Karpas-422 (cell line): ENCODE measurements at regions not wholly inside any gene's neighbourhood (a gene's known extent, or its start where the extent isn't known, plus 50 kb on each side); places are given as distances from the start of the nearest gene placed in this dataset.

Experiments
- DNase-seq: peaks from one replicate; pipeline ENCODE4 v3.0.0-alpha.2; 2015
- H2AFZ ChIP-seq: fragments of 200-600 bp; sonication (generic); 2 replicates; pipeline ENCODE4 v1.6.1; 2014; ENCODE audit warnings: antibody characterized with exemption, low read length, mixed read lengths
- H3K27ac ChIP-seq: fragments of 200-600 bp; sonication (generic); 2 replicates; pipeline ENCODE4 v1.5.1; 2014; ENCODE audit warnings: mild to moderate bottlenecking, low read length, moderate library complexity
- H3K27me3 ChIP-seq: fragments of 200-600 bp; sonication (generic); 2 replicates; pipeline ENCODE4 v1.6.1; 2014; ENCODE audit warnings: low read length, mixed read lengths
- H3K36me3 ChIP-seq: fragments of 200-600 bp; sonication (generic); 2 replicates; pipeline ENCODE4 v1.6.1; 2014; ENCODE audit warnings: low read length, mixed read lengths; ENCODE audit not compliant: insufficient read depth
- H3K4me1 ChIP-seq: fragments of 200-600 bp; sonication (generic); 2 replicates; pipeline ENCODE4 v1.6.1; 2014; ENCODE audit warnings: mild to moderate bottlenecking, low read length, mixed read lengths
- H3K4me2 ChIP-seq: fragments of 200-600 bp; sonication (generic); 2 replicates; pipeline ENCODE4 v1.6.1; 2014; ENCODE audit warnings: low read length, low read depth, mild to moderate bottlenecking; ENCODE audit not compliant: poor library complexity, severe bottlenecking
- H3K4me3 ChIP-seq: fragments of 200-600 bp; sonication (generic); 2 replicates; pipeline ENCODE4 v1.5.1; 2014; ENCODE audit warnings: mild to moderate bottlenecking, antibody characterized with exemption, low read length, mixed read lengths
- H3K79me2 ChIP-seq: fragments of 200-600 bp; sonication (generic); 2 replicates; pipeline ENCODE4 v1.6.1; 2014; ENCODE audit warnings: mild to moderate bottlenecking, low read length, mixed read lengths
- H3K9ac ChIP-seq: fragments of 200-600 bp; sonication (generic); 2 replicates; pipeline ENCODE4 v1.6.0; 2014; ENCODE audit warnings: low read length
- H3K9me2 ChIP-seq: fragments of 200-600 bp; sonication (generic), shearing (Covaris generic); replicated peaks from 2 replicates; pipeline ENCODE4 v1.6.0; 2014; ENCODE audit warnings: mild to moderate bottlenecking, low read length, moderate library complexity; ENCODE audit not compliant: insufficient read depth
- H3K9me3 ChIP-seq: fragments of 300-700, 200-600 bp; sonication (generic); 2 replicates; pipeline ENCODE4 v1.6.1; 2014; ENCODE audit warnings: low read length, mixed read lengths
- H4K20me1 ChIP-seq: fragments of 200-600 bp; sonication (generic); 2 replicates; pipeline ENCODE4 v1.6.1; 2014; ENCODE audit warnings: mild to moderate bottlenecking, antibody characterized with exemption, low read length, low read depth; ENCODE audit not compliant: insufficient read depth

DNA sequence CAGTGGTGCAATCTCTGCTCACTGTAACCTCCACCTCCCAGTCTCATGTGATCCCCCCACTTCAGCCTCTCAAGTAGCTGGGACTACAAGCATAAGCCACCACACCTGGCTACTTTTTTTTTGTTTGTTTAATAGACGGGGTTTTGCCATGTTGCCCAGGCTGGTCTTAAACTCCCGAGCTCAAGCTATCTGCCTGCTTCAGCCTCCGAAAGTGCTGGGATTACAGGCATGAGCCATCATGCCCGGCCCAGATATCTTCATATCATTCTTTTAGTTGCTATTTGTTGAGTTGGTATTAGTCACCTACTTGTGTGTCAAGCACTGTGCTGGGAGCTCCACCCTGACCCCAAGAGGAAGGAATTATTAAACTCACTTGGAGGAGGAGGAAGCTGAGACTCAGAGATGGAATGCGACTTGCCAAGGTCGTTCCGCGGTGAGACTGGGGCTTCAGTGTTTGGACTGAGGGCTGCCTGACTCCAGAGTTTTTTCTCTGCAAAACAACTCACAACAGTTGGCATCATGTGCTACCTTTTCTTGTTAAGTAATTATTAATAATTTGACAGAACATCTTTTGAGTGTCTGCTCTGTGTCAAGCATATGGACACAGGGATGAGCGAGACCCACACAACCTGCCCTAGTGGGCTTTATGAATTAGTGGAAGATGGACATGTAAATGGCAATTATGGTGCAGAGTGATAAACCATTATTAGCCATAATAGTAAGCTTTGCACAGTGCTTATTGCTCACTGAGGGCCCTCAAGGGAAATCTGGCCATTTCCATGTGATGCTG, 132.0 kb downstream of the FOXD2 start:
- Histone ChIP-seq H3K9me3 (no peaks in the 10 kb centered on the region), H3K4me2 (peak overlapping the region; percentile 24), H4K20me1 (no peaks in the 10 kb centered on the region), H2AFZ (no peak overlapping the region), H3K4me1 (peaks cover 22% of the 10 kb centered on the region), H3K4me3 (no peak overlapping the region), H3K27ac (no peak overlapping the region), H3K9me2 (no peaks in the 10 kb centered on the region), H3K36me3 (no peaks in the 10 kb centered on the region), H3K79me2 (no peaks in the 10 kb centered on the region), H3K9ac (no peak overlapping the region), H3K27me3 (no peaks in the 10 kb centered on the region)
- no peak for DNase-seq

DNA sequence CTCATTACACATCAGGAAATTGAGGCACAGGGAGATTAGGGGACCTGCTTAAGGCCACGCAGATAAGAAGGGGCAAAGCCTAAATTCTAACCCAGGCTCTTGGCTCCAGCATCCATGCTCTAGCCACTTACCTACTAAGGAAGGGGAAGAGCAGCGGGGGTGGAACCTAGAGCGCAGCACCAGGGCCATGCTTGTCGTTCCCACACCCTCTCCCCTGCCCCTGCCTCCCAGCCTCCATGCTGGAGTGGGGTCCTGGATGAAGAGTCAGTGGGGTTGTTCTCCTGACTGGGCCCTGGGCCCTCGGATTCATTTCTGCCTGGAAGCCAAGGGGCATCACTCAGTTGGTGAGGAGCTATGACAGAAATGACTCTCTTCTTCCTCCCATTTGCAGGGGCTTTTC, 133.3 kb downstream of the FOXD2 start:
- H3K9me3 ChIP-seq, result no peaks in the 10 kb centered on the region
- H3K4me2 ChIP-seq, result no peak overlapping the region
- no peaks in the 10 kb centered on the region for H3K9me2 ChIP-seq
- no peaks in the 10 kb centered on the region for H3K27me3 ChIP-seq
- no peaks in the 10 kb centered on the region for H3K36me3 ChIP-seq
- H3K27ac ChIP-seq, result no peak overlapping the region
- peaks cover 22% of the 10 kb centered on the region for H3K4me1 ChIP-seq
- no peak overlapping the region for H3K9ac ChIP-seq
- H3K4me3 ChIP-seq, result no peak overlapping the region
- H2AFZ ChIP-seq, result no peak overlapping the region
- DNase-seq, result no peak
- H4K20me1 ChIP-seq, result no peaks in the 10 kb centered on the region
- no peaks in the 10 kb centered on the region for H3K79me2 ChIP-seq

DNA sequence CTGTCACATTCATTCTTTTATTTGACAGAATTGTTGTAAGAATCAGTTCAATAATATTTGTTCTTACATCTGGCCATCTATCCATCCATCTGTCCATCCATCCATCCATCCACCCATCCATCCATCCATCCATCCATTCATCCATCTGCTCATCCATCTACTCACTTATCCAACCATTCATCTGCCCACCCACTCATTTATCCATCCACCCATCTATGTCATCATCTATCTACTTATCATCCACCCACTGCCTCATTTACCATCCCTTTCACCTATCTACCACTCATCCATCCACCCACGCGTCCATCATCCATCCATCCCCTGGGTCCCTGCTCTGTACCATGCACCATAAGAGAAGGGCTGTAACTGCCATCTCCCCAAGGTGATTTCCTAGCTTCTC, 134.1 kb downstream of the FOXD2 start:
- Histone ChIP-seq H3K79me2 (no peaks in the 10 kb centered on the region), H3K4me1 (peaks cover 22% of the 10 kb centered on the region), H3K27me3 (no peaks in the 10 kb centered on the region), H4K20me1 (no peaks in the 10 kb centered on the region), H3K36me3 (no peaks in the 10 kb centered on the region), H2AFZ (no peak overlapping the region), H3K4me2 (no peak overlapping the region), H3K9me3 (no peaks in the 10 kb centered on the region), H3K9me2 (no peaks in the 10 kb centered on the region), H3K27ac (no peak overlapping the region), H3K4me3 (no peak overlapping the region), H3K9ac (no peak overlapping the region)
- no peak for DNase-seq

DNA sequence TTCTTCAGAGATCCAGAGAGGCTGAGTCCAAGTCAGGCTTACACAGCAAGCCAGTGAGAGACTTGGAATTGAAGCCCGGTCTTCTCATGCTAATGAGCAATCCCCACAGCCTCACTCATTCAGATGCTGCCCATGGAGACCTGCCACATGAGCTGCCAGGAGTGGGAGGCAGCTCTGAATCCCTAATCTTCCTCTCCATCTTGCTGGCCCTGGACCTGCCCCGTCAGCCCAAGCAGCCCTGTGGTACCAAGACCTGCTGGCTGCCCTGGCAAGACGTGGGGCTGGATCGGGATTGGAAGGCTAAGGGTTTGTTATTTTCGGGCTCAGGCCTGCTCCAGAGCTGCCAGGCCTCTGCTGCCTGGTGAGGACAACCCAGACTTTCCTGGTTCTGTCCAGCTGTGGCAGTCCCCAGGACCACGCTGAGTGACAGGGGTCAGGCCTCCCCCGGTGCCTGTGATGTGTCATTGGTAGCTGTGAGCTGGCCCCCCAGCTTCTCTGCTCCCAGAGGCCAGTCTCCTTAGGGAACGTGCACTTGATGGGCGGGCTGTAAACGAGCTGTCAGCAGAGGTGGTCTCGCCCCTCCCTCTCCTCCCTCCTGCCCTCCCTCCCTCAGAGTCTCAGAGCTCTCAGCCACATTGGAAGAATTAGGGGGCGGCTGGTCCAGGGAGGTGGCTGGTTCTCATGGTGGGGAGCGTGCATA, 135.0 kb downstream of the FOXD2 start:
- no peaks in the 10 kb centered on the region for H3K9me2 ChIP-seq
- no peaks in the 10 kb centered on the region for H3K79me2 ChIP-seq
- H3K9me3 ChIP-seq, result no peaks in the 10 kb centered on the region
- no peak overlapping the region for H3K4me2 ChIP-seq
- no peak for DNase-seq
- no peaks in the 10 kb centered on the region for H4K20me1 ChIP-seq
- no peak overlapping the region for H2AFZ ChIP-seq
- H3K4me3 ChIP-seq, result no peak overlapping the region
- H3K9ac ChIP-seq, result no peak overlapping the region
- no peak overlapping the region for H3K27ac ChIP-seq
- H3K27me3 ChIP-seq, result no peaks in the 10 kb centered on the region
- no peaks in the 10 kb centered on the region for H3K36me3 ChIP-seq
- peaks cover 22% of the 10 kb centered on the region for H3K4me1 ChIP-seq

DNA sequence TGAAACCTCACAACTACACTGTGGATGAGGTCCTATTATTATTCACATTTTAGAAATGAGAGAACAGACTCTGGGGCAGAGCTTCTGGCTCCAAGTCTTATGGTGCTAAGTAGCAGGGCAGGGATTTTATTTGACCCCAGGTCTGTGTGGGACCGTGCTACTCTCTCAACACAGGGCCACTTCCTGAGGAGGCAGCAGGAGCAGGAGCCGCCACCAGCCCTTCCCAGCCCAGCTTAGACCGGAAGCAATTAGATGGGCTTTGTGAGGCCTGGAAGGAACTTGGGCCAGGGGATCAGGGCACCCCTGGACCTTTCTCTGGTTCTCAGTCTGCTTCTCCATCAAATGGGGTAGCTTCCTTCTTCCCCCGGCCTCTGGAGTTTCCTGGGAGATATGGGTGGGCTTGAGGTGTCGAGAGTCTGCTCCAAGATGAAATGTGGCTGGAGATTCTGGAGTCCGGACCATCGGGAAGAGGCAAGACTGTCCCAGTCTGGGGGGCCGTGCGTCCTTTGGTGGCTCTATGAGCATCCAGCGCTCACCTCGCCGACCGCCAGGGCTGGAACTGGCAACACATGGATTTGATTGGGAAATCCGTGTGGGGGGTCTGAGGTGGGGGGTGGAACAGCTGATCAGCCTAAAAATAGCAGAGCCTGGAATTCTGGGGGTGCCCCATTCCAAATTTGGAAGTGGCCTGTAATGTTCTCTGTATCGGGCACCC, 136.8 kb downstream of the FOXD2 start:
- peaks cover 14% of the 10 kb centered on the region for H3K4me1 ChIP-seq
- no peak overlapping the region for H3K4me2 ChIP-seq
- no peak overlapping the region for H3K9ac ChIP-seq
- H3K27me3 ChIP-seq, result no peaks in the 10 kb centered on the region
- H3K36me3 ChIP-seq, result no peaks in the 10 kb centered on the region
- no peaks in the 10 kb centered on the region for H3K9me2 ChIP-seq
- no peak overlapping the region for H3K27ac ChIP-seq
- H2AFZ ChIP-seq, result no peak overlapping the region
- no peak for DNase-seq
- no peaks in the 10 kb centered on the region for H3K9me3 ChIP-seq
- no peaks in the 10 kb centered on the region for H4K20me1 ChIP-seq
- H3K4me3 ChIP-seq, result no peak overlapping the region
- H3K79me2 ChIP-seq, result no peaks in the 10 kb centered on the region

DNA sequence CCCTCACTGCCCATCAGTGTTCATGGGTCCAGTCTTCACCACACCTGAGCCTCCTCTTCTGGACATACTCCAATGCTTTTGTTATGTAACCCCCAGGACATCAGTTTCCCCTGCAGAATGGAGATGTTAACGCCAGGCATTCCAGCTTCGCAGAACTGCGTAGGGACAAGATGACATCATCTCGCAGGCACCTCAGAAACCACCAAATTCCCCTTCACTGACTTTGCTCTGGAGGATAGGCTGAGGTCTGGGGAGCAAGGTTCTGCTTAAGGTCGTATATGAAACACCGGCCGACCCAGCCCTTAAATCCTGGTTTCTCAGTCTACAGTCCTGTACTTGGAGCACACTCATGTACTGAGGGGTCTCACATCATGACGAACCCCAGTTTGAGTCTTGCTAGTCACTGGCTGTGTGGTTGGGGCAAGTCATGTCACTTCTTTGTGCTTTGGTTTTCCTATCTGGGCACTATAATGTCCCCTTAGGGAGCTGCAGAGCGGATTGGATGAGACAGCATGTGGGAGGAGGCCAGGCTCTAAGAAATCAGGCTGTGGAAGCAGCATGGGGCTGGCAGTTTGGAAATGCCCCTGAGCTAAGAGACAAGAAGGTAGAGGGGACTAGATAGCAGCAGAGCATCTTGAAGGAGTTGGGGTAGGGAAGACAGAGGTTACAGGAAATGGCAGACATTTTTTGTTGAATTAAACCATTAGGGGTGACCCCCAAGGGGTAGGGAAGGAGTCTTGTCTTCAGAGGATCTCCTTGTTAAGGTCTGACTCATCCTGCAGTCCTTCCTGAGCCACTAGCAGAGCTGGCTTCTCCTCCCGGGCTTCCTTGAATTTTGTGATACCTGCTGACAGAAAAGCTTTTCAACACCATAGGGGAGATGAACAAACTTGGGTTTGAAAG, 138.3 kb downstream of the FOXD2 start:
- no peak for DNase-seq
- H3K4me2 ChIP-seq, result no peak overlapping the region
- H3K9ac ChIP-seq, result no peak overlapping the region
- no peaks in the 10 kb centered on the region for H3K36me3 ChIP-seq
- H3K27ac ChIP-seq, result no peak overlapping the region
- H3K9me3 ChIP-seq, result no peaks in the 10 kb centered on the region
- H4K20me1 ChIP-seq, result no peaks in the 10 kb centered on the region
- H3K27me3 ChIP-seq, result no peaks in the 10 kb centered on the region
- H3K9me2 ChIP-seq, result no peaks in the 10 kb centered on the region
- H3K4me3 ChIP-seq, result no peak overlapping the region
- H3K4me1 ChIP-seq, result no peaks in the 10 kb centered on the region
- no peaks in the 10 kb centered on the region for H3K79me2 ChIP-seq
- H2AFZ ChIP-seq, result no peak overlapping the region

DNA sequence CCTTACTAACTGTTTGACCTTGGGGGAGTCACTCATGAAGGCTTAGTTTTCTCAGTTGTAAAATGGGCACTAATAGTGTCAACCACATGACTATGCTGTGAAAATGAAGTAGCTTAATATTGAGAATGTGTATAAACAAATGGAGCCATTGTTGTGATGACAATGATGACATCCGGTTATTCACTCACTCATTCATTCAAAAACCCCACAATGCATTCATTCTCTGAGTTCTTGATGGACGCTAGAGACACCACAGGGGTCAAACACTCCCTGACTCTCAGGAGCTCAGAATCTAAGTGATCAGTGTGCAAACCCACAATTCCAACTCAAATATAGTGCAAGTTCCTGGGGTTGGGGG, 138.9 kb downstream of the FOXD2 start:
- no peak for DNase-seq
- Histone ChIP-seq H4K20me1 (no peaks in the 10 kb centered on the region), H3K27ac (no peak overlapping the region), H3K9me2 (no peaks in the 10 kb centered on the region), H3K27me3 (no peaks in the 10 kb centered on the region), H2AFZ (no peak overlapping the region), H3K79me2 (no peaks in the 10 kb centered on the region), H3K9me3 (no peaks in the 10 kb centered on the region), H3K9ac (no peak overlapping the region), H3K4me2 (no peak overlapping the region), H3K4me3 (no peak overlapping the region), H3K36me3 (no peaks in the 10 kb centered on the region), H3K4me1 (no peaks in the 10 kb centered on the region)
